PC-3 (cell line): ENCODE measurements at regions not wholly inside any gene's neighbourhood (a gene's known extent, or its start where the extent isn't known, plus 50 kb on each side); places are given as distances from the start of the nearest gene placed in this dataset.
"Not testable (repeated sequence)": the region's sequence is repeated elsewhere in the genome, so short reads cannot be mapped to it uniquely, and the experiment has no call there.

ENCODE experiments used
- CTCF ChIP-seq: fragments of 300-600 bp; sonication (generic); conservative IDR thresholded peaks from 2 replicates; pipeline ENCODE4 v1.5.1; 2017; ENCODE audit warnings: antibody characterized with exemption, low read depth, mild to moderate bottlenecking, low read length
- EZH2 ChIP-seq: fragments of 300-600 bp; sonication (generic); IDR thresholded peaks from one replicate; pipeline ENCODE4 v1.6.1; 2017; ENCODE audit warnings: antibody characterized with exemption, mild to moderate bottlenecking, low read length; ENCODE audit not compliant: unreplicated experiment
- EZH2phosphoT487 ChIP-seq: fragments of 300-600 bp; sonication (generic); IDR thresholded peaks from 2 replicates; pipeline ENCODE4 v1.6.1; 2018; ENCODE audit warnings: mild to moderate bottlenecking, antibody characterized with exemption, low read length, borderline replicate concordance

DNA sequence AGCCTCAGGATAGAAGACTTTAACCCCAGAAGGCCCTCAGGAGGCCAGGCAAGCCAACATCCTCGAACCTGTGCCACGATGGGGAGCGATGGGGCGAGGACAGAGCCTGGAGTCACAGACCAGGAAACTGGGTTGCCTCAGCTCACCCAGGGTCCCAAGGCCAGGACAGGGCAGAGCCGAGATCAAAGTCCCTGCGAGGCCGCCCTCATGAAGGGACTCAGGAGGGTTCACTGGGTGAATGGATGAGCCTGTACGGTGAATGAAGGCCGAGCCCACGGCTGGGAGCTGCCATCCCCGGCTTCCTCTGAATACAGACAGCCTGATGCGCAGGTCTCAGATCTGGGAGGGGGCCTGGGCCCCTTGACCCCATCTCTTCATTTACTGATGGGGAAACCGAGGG is 170.1 kb upstream of the FOXD4L5 start:
- not testable (repeated sequence) for TF ChIP-seq EZH2, CTCF, EZH2phosphoT487
